ENCODE measurements at regions not wholly inside any gene's neighbourhood (a gene's known extent, or its start where the extent isn't known, plus 50 kb on each side); places are given as distances from the start of the nearest gene placed in this dataset.
"Not testable (repeated sequence)": the region's sequence is repeated elsewhere in the genome, so short reads cannot be mapped to it uniquely, and the experiment has no call there.

- DNase-seq: no peak
- Histone ChIP-seq H3K9me3 (peaks cover 9% of the 10 kb centered on the region), H3K4me1 (ENCODE audit: low read depth) (no peaks in the 10 kb centered on the region), H3K36me3 (ENCODE audit: low read depth) (no peaks in the 10 kb centered on the region), H3K4me3 (no peak overlapping the region)
- TF ChIP-seq, protein P1, sequence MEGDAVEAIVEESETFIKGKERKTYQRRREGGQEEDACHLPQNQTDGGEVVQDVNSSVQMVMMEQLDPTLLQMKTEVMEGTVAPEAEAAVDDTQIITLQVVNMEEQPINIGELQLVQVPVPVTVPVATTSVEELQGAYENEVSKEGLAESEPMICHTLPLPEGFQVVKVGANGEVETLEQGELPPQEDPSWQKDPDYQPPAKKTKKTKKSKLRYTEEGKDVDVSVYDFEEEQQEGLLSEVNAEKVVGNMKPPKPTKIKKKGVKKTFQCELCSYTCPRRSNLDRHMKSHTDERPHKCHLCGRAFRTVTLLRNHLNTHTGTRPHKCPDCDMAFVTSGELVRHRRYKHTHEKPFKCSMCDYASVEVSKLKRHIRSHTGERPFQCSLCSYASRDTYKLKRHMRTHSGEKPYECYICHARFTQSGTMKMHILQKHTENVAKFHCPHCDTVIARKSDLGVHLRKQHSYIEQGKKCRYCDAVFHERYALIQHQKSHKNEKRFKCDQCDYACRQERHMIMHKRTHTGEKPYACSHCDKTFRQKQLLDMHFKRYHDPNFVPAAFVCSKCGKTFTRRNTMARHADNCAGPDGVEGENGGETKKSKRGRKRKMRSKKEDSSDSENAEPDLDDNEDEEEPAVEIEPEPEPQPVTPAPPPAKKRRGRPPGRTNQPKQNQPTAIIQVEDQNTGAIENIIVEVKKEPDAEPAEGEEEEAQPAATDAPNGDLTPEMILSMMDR (IDR thresholded peaks at IDR 0.05): no peak
- no peak for ATAC-seq
- intact Hi-C loops (cut with DNase I, micrococcal nuclease): no loop called here
Measured at GRCh38 chrX:27236681-27237080, 226.5 kb downstream of the PPP4R3C start.

- intact Hi-C loops (cut with DNase I, micrococcal nuclease): no loop called here
- Histone ChIP-seq H3K9me3 (no peaks in the 10 kb centered on the region), H3K36me3 (ENCODE audit: low read depth) (no peaks in the 10 kb centered on the region), H3K4me1 (ENCODE audit: low read depth) (no peaks in the 10 kb centered on the region), H3K4me3 (no peak overlapping the region)
- ATAC-seq (no peak), DNase-seq (no peak)
- TF ChIP-seq, protein P1 (IDR thresholded peaks at IDR 0.05): no peak
Measured at GRCh38 chrX:27229721-27230120, 233.4 kb downstream of the PPP4R3C start.

- Histone ChIP-seq H3K4me1 (ENCODE audit: low read depth) (no peaks in the 10 kb centered on the region), H3K9me3 (no peaks in the 10 kb centered on the region), H3K4me3 (no peak overlapping the region), H3K36me3 (ENCODE audit: low read depth) (no peaks in the 10 kb centered on the region)
- TF ChIP-seq, protein P1 (IDR thresholded peaks at IDR 0.05): no peak
- intact Hi-C loops (cut with DNase I, micrococcal nuclease): no loop called here
- ATAC-seq (no peak), DNase-seq (no peak)
Measured at GRCh38 chrX:27222661-27223060, 240.5 kb downstream of the PPP4R3C start.

DNA sequence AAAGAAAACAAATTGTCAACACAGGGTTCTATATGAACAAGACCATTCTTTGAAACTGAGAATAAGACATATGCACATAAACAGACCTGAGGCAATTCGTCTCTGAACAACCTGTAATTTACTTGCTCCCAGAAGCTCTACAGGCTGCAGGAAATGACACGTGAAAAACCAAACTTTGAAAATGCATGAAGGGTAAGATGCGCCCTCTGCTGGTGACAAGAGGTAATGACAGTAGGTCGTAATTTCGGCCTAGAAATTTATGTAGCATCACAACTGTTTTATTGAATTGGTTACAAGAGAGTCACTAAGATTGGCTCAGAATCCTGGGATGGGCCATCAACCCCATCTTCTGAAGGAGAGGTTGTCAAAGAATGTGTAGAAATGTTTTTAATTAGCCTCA is 276.5 kb downstream of the PPP4R3C start:
- ATAC-seq: peak; percentile 46
- intact Hi-C loops (cut with DNase I, micrococcal nuclease): no loop called here

DNA sequence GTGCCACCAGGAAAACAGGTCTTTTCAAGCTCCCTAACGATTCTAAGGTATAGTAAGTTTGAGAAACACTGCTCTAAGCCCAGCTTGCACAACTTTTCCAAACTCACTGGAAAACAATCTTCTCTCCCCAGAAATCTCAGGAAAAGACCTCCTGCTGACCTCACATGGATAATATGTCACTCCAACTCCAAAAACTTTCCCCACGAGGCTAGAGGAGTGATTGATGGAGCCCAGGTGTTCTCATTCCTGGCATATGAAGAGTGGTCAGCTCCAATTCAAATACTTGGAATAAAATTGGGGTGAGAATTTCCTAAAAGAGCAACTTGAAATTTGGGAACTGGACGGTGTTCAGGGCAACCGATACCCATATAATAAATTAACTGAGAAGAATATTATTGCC is 299.9 kb downstream of the PPP4R3C start:
- TF ChIP-seq, protein P1 (IDR thresholded peaks at IDR 0.05): no peak
- no peaks in the 10 kb centered on the region for H3K4me1 ChIP-seq (ENCODE audit: low read depth)
- DNase-seq (no peak), ATAC-seq (no peak)
- intact Hi-C loops (cut with DNase I, micrococcal nuclease): no loop called here
- H3K36me3 ChIP-seq (ENCODE audit: low read depth): no peaks in the 10 kb centered on the region
- no peaks in the 10 kb centered on the region for H3K9me3 ChIP-seq
- H3K4me3 ChIP-seq: no peak overlapping the region

More for the DNA sequence above, 276.5 kb downstream of the PPP4R3C start:
- Histone ChIP-seq H3K9me3 (no peaks in the 10 kb centered on the region), H3K36me3 (ENCODE audit: low read depth) (no peaks in the 10 kb centered on the region), H3K4me1 (ENCODE audit: low read depth) (no peaks in the 10 kb centered on the region), H3K4me3 (no peak overlapping the region)
- TF ChIP-seq, protein P1 (IDR thresholded peaks at IDR 0.05): no peak
- peak in 1 of 3 donors; percentile 1 for DNase-seq

- H3K36me3 ChIP-seq (ENCODE audit: low read depth): no peaks in the 10 kb centered on the region
Measured at GRCh38 chrX:27162496-27162895, 300.6 kb downstream of the PPP4R3C start.

DNA sequence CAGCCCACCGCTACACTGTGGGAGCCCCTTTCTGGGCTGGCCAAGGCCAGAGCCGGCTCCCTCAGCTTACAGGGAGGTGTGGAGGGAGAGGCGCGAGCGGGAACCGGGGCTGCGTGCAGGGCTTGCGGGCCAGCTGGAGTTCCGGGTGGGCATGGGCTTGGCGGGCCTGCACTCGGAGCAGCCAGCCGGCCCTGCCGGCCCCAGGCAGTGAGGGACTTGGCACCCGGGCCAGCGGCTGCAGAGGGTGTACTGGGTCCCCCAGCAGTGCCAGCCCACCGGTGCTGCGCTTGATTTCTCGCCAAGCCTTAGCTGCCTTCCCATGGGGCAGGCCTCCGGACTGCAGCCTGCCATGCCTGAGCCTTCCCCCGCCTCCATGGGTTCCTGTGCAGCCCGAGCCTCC is 306.2 kb downstream of the PPP4R3C start:
- DNase-seq; H3K4me1 ChIP-seq (ENCODE audit: low read depth); H3K4me3 ChIP-seq; ATAC-seq; H3K9me3 ChIP-seq; H3K36me3 ChIP-seq (ENCODE audit: low read depth); intact Hi-C loops (cut with DNase I, micrococcal nuclease): not testable (repeated sequence)

More at GRCh38 chrX:27162496-27162895, 300.6 kb downstream of the PPP4R3C start:
- no peak for DNase-seq
- TF ChIP-seq, protein P1 (IDR thresholded peaks at IDR 0.05): no peak
- no peaks in the 10 kb centered on the region for H3K9me3 ChIP-seq
- H3K4me1 ChIP-seq (ENCODE audit: low read depth): no peaks in the 10 kb centered on the region
- no peak overlapping the region for H3K4me3 ChIP-seq
- ATAC-seq: no peak
- intact Hi-C loops (cut with DNase I, micrococcal nuclease): no loop called here
